ENCODE measurements at regions not wholly inside any gene's neighbourhood (a gene's known extent, or its start where the extent isn't known, plus 50 kb on each side); places are given as distances from the start of the nearest gene placed in this dataset.

DNA sequence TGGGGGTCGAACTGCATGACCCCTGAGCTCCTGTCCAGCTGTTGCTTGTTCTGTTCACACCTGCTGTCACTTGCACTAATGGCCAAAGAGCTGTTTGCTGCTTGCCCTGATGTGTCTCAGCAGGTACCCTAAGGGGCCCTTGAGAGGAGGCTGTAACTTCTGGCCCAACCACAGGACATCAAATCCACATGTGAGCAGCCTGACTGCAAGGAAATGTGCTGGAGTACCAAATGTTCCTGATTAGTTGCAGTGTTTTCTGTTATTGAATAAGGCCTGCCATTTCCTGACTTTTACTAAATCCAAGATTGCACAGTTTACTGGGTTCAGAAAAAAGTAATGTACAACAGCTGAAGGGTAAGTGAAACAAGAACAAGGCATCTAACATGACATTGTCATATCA lies 91.7 kb upstream of the IL6 start:
- no peak overlapping the region for H3K27ac ChIP-seq
- TF ChIP-seq, protein P1, sequence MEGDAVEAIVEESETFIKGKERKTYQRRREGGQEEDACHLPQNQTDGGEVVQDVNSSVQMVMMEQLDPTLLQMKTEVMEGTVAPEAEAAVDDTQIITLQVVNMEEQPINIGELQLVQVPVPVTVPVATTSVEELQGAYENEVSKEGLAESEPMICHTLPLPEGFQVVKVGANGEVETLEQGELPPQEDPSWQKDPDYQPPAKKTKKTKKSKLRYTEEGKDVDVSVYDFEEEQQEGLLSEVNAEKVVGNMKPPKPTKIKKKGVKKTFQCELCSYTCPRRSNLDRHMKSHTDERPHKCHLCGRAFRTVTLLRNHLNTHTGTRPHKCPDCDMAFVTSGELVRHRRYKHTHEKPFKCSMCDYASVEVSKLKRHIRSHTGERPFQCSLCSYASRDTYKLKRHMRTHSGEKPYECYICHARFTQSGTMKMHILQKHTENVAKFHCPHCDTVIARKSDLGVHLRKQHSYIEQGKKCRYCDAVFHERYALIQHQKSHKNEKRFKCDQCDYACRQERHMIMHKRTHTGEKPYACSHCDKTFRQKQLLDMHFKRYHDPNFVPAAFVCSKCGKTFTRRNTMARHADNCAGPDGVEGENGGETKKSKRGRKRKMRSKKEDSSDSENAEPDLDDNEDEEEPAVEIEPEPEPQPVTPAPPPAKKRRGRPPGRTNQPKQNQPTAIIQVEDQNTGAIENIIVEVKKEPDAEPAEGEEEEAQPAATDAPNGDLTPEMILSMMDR (IDR thresholded peaks at IDR 0.05), result no peak
- no peak for TF ChIP-seq ZFX (IDR thresholded peaks at IDR 0.05; ENCODE audit: borderline replicate concordance)

DNA sequence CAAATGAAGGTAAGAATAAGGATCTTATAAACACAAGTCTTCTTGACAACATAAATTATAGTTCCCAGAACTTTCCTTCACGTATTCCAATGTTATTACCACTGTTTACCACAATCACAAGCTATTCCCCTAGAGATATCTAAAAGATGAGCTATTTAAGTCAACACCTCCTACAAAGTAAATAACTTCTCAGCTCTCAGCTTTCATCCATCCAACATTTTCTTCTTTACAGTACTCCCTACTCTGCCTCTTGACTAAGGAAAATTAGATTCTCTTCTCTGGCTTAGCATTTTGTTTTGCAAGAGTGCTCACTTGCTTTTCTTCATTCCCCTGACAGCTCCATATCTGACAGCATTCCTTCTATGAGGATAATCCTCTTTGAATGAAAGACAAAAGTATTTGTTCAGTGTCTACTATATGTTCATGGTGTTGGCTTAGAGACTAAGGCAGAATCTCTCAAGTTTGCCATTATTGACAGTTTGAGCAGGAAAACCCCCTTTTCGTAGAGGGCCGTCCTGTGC lies 93.0 kb upstream of the IL6 start:
- no peak for TF ChIP-seq ZFX (IDR thresholded peaks at IDR 0.05; ENCODE audit: borderline replicate concordance)
- TF ChIP-seq, protein P1 (IDR thresholded peaks at IDR 0.05), result no peak
- H3K27ac ChIP-seq, result no peak overlapping the region

DNA sequence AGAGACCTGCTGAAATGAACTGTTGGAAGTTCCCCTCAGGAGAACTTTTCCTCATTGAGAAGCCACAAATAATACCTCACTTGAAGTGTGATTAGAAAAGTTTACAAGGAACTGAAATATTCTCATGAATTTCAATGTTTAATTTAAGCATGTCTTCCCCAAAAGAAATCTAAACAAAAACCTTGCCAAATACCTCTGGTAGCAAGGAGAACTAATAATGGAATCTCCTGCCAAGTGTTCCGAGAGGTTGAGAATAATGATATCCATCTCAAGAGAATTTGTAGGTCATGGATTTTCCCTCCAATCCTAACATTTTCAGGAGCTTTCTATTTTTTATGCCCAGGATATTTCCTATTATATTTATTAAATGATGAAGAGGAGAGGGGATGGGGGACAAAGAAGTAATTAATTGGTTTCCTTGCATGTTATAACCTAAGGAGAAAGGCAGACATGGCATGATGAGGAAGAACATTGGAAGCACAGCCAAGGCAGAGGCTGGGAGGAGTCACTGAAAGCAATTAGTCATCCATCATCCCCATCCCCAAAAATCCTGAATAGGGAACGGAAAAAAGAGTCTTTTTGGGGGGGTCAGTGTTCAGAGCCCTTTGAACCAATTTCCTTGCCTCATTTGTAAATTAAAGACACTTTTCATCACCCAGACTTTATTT lies 93.6 kb upstream of the IL6 start:
- TF ChIP-seq, protein P1 (IDR thresholded peaks at IDR 0.05), result no peak
- no peak for TF ChIP-seq ZFX (IDR thresholded peaks at IDR 0.05; ENCODE audit: borderline replicate concordance)
- no peak overlapping the region for H3K27ac ChIP-seq

DNA sequence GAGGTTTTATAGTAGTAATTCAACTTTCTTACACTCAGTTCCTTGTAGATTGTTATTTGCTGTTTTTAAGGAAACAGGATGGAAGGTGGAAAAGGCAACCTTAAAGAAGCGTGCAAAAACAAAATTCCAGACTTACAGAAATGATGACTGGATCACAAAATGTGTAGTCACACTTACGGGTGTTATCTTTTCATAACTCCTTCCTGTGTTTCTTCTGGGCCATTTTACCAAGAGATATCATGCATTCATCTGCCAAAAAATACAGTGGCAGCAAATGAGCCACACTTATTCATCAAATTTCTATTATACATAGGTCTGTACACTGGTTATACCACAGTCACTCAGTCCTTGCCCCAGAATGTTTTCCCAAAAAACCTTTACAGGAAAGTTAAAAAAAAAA lies 94.3 kb upstream of the IL6 start:
- no peak for TF ChIP-seq ZFX (IDR thresholded peaks at IDR 0.05; ENCODE audit: borderline replicate concordance)
- TF ChIP-seq, protein P1 (IDR thresholded peaks at IDR 0.05), result no peak
- H3K27ac ChIP-seq, result no peak overlapping the region

DNA sequence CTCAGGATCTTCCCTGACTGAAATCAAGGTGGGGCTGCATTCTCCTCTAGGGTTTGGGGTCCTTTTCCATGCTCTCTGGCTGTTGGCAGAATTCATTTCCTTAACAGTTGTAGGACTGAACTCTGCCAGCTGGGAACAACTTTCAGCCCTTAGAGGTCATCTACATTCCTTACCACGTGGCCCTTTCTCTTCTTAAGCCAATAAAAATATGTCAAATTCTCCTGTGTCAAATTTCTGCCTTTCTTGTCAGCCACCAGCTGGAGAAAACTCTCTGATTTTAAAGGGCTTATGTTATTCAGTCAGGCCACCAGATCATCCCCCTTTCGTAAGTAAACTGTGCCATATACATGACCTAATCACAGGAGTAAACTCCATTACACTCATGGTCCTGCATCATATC lies 95.3 kb upstream of the IL6 start:
- H3K27ac ChIP-seq, result no peak overlapping the region
- TF ChIP-seq, protein P1 (IDR thresholded peaks at IDR 0.05), result no peak

DNA sequence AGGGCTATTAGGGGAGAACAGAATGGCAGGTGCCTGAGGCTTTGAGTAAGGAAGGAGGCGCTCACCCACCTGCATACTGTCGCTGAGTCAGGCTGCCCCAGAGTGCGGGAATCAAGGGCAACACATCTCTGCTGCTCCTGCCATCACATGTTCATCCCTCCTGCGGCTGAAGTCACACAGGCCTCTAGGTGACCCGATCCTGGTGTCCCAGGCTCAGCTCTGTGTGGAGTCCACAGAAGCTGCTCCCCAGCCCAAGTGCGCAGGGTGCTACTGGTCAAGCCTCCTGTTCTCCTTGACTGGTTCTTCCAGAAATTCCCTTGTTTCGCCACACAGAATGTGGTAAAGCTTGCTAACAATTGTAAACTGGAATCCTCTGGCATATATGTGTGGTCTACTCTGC lies 96.9 kb upstream of the IL6 start:
- TF ChIP-seq, protein P1 (IDR thresholded peaks at IDR 0.05), result no peak
- no peak for TF ChIP-seq ZFX (IDR thresholded peaks at IDR 0.05; ENCODE audit: borderline replicate concordance)
- H3K27ac ChIP-seq, result no peak overlapping the region

DNA sequence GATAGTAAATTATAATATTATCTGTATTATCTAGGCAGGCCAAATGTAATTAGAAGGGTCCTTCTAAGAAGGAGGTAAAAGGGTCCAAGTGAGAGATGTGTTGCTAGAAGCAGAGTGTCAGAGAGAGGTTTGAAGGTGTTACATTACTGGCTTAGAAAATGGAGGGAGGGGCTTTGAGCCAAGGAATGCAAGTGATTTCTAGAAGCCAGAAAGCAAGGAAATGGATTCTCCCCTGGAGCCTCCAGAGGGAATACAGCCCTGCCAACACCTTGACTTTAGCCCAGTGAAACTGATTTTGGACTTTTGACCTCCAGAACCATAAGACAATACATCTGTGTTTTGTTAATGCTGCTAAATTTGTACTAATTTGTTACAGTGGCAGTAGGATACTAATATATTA lies 97.9 kb upstream of the IL6 start:
- no peak for TF ChIP-seq ZFX (IDR thresholded peaks at IDR 0.05; ENCODE audit: borderline replicate concordance)
- TF ChIP-seq, protein P1 (IDR thresholded peaks at IDR 0.05), result no peak
- no peak overlapping the region for H3K27ac ChIP-seq
